ENCODE measurements at regions not wholly inside any gene's neighbourhood (a gene's known extent, or its start where the extent isn't known, plus 50 kb on each side); places are given as distances from the start of the nearest gene placed in this dataset.

GRCh38 chr4:157888281-157888680, 284.5 kb downstream of the GASK1B start:
- TF ChIP-seq CTCF (IDR thresholded peaks at IDR 0.05) = no peak
- no peak overlapping the region for H3K4me3 ChIP-seq
- WGBS, 3 donors = 66 to 73% (median 67%) methylated on average over 4 of the region's 4 CpGs
- H3K36me3 ChIP-seq (ENCODE audit: insufficient read depth in 1 of 2, low read depth in 1 of 2) = no peaks in the 10 kb centered on the region
- no peaks in the 10 kb centered on the region for H3K9me3 ChIP-seq
- no peaks in the 10 kb centered on the region for H3K27me3 ChIP-seq (ENCODE audit: insufficient read depth in 3 of 3, low read length in 2 of 3)
- DNase-seq = no peak
- no peak overlapping the region for H3K27ac ChIP-seq
- no peak for ATAC-seq
- H3K4me1 ChIP-seq = no peaks in the 10 kb centered on the region
- intact Hi-C loops (cut with DNase I) = no loop called here

- no peak for TF ChIP-seq CTCF (IDR thresholded peaks at IDR 0.05)
- DNase-seq = no peak
- 78 to 86% (median 80%) methylated on average over 3 of the region's 3 CpGs for WGBS, 3 donors
- ATAC-seq = no peak
- Histone ChIP-seq H3K9me3 (no peaks in the 10 kb centered on the region), H3K36me3 (ENCODE audit: insufficient read depth in 1 of 2, low read depth in 1 of 2) (no peaks in the 10 kb centered on the region), H3K4me3 (no peak overlapping the region), H3K27me3 (ENCODE audit: insufficient read depth in 3 of 3, low read length in 2 of 3) (no peaks in the 10 kb centered on the region), H3K27ac (no peak overlapping the region), H3K4me1 (no peaks in the 10 kb centered on the region)
- intact Hi-C loops (cut with DNase I) = no loop called here
These were observed 285.5 kb downstream of the GASK1B start for GRCh38 chr4:157887316-157887715.

- no peaks in the 10 kb centered on the region for H3K36me3 ChIP-seq (ENCODE audit: insufficient read depth in 1 of 2, low read depth in 1 of 2)
- intact Hi-C loops (cut with DNase I) = no loop called here
- no peaks in the 10 kb centered on the region for H3K4me1 ChIP-seq
- no peak overlapping the region for H3K4me3 ChIP-seq
- TF ChIP-seq CTCF (IDR thresholded peaks at IDR 0.05) = no peak
- H3K27me3 ChIP-seq (ENCODE audit: insufficient read depth in 3 of 3, low read length in 2 of 3) = no peaks in the 10 kb centered on the region
- no peak overlapping the region for H3K27ac ChIP-seq
- WGBS, 3 donors = 69 to 80% (median 75%) methylated on average over 3 of the region's 3 CpGs
- no peak for DNase-seq
- no peaks in the 10 kb centered on the region for H3K9me3 ChIP-seq
- ATAC-seq = no peak
These were observed 286.2 kb downstream of the GASK1B start for GRCh38 chr4:157886645-157887044.

- intact Hi-C loops (cut with DNase I) = no loop called here
- 36 to 76% (median 54%) methylated on average over 3 of the region's 3 CpGs for WGBS, 3 donors
- Histone ChIP-seq H3K27me3 (ENCODE audit: insufficient read depth in 3 of 3, low read length in 2 of 3) (no peaks in the 10 kb centered on the region), H3K4me1 (no peaks in the 10 kb centered on the region), H3K27ac (no peak overlapping the region), H3K9me3 (no peaks in the 10 kb centered on the region), H3K36me3 (ENCODE audit: insufficient read depth in 1 of 2, low read depth in 1 of 2) (no peaks in the 10 kb centered on the region), H3K4me3 (no peak overlapping the region)
- no peak for TF ChIP-seq CTCF (IDR thresholded peaks at IDR 0.05)
- ATAC-seq (no peak), DNase-seq (no peak)
These were observed 287.0 kb downstream of the GASK1B start for GRCh38 chr4:157885811-157886210.

- peaks cover 0 to 2% (median 0%) of the 10 kb centered on the region in 3 donors for H3K27me3 ChIP-seq (ENCODE audit: insufficient read depth in 3 of 3, low read length in 2 of 3)
- H3K4me1 ChIP-seq = no peaks in the 10 kb centered on the region
- no peaks in the 10 kb centered on the region for H3K36me3 ChIP-seq (ENCODE audit: insufficient read depth in 1 of 2, low read depth in 1 of 2)
- ATAC-seq (no peak), DNase-seq (no peak)
- no peak overlapping the region for H3K4me3 ChIP-seq
- intact Hi-C loops (cut with DNase I) = no loop called here
- no peak for TF ChIP-seq CTCF (IDR thresholded peaks at IDR 0.05)
- no peak overlapping the region for H3K27ac ChIP-seq
- H3K9me3 ChIP-seq = no peaks in the 10 kb centered on the region
These were observed 289.9 kb downstream of the GASK1B start for GRCh38 chr4:157882901-157883300.

Measured in psoas muscle (tissue), 7 donors.